ENCODE measurements at regions not wholly inside any gene's neighbourhood (a gene's known extent, or its start where the extent isn't known, plus 50 kb on each side); places are given as distances from the start of the nearest gene placed in this dataset.

DNA sequence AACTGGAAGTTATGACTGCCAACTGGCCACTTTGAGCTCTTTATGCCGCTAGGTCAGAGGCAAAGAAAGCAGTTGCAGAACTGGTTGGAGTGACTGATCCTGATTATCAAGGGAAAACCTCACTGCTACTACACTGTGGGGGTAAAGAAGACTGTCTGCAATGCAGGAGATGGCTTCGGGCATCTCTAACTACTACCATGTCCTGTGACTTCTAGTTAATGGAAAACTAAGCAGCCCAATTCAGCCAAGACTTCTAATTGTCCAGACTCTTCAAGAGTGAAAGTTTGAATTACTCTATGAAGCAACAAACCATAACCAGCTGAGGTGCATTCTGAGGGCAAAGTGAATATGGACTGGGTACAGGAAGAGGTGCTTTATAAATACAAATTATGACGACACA, 773.6 kb upstream of the SLC35B3 start:
- Histone ChIP-seq H4K8ac (replicated peaks; ENCODE audit: insufficient read length, low read depth, low read length) (no peak overlapping the region), H3K27me3 (ENCODE audit: insufficient read depth, low read length) (no peaks in the 10 kb centered on the region)

More for the DNA sequence above, 773.6 kb upstream of the SLC35B3 start:
- Histone ChIP-seq H3K79me2 (ENCODE audit: insufficient read depth, low read length) (no peaks in the 10 kb centered on the region), H3K23ac (ENCODE audit: insufficient read length, low read depth, low read length) (no peak overlapping the region), H2AFZ (ENCODE audit: low read length) (no peak overlapping the region), H2BK120ac (ENCODE audit: low read depth, low read length, poor library complexity, severe bottlenecking) (no peak overlapping the region), H3K4me1 (ENCODE audit: insufficient read depth, low read length) (no peaks in the 10 kb centered on the region), H4K5ac (ENCODE audit: insufficient read length, low read depth, low read length) (no peak overlapping the region), H3K27ac (ENCODE audit: insufficient read length, low read depth, low read length) (no peak overlapping the region), H2BK5ac (ENCODE audit: insufficient read length, low read length) (no peak overlapping the region), H4K20me1 (ENCODE audit: control insufficient read depth, insufficient read depth, insufficient read length) (no peaks in the 10 kb centered on the region), H3K14ac (ENCODE audit: insufficient read depth, low read length) (no peak overlapping the region), H3K9me3 (ENCODE audit: control insufficient read depth, low read depth, low read length) (no peaks in the 10 kb centered on the region), H2BK15ac (ENCODE audit: low read depth, low read length) (no peak overlapping the region), H3K56ac (ENCODE audit: insufficient read length, low read depth, low read length) (no peak overlapping the region), H3K9ac (ENCODE audit: extremely low read depth, insufficient read length, low read length) (no peak overlapping the region), H3K4ac (ENCODE audit: low read depth, low read length) (no peak overlapping the region), H2BK20ac (ENCODE audit: low read depth, low read length, poor library complexity, severe bottlenecking) (no peak overlapping the region), H3T11ph (ENCODE audit: low read length) (no peak overlapping the region), H3K18ac (ENCODE audit: insufficient read length, low read depth, low read length) (no peak overlapping the region), H3K4me2 (ENCODE audit: insufficient read depth, insufficient read length, low read length) (no peak overlapping the region), H2AK5ac (ENCODE audit: insufficient read length, low read length) (no peak overlapping the region), H4K91ac (ENCODE audit: insufficient read length, low read depth, low read length) (no peak overlapping the region), H2BK12ac (ENCODE audit: insufficient read length, low read depth, low read length) (no peak overlapping the region), H3K79me1 (ENCODE audit: insufficient read depth, low read depth, low read length, poor library complexity, severe bottlenecking) (no peaks in the 10 kb centered on the region), H3K23me2 (ENCODE audit: insufficient read length, low read depth, low read length, poor library complexity, severe bottlenecking) (no peaks in the 10 kb centered on the region)
- no peaks in the 10 kb centered on the region for H3K27me3 Mint-ChIP-seq (ENCODE audit: low read depth)
- peaks cover 0 to 8% (median 2%) of the 10 kb centered on the region in 3 experiments; a peak in 2 of 7 replicates for H3K36me3 Mint-ChIP-seq (ENCODE audit: insufficient read depth in 1 of 3, low read depth in 3 of 3)
- H3K27ac Mint-ChIP-seq, result no peak overlapping the region
- TF ChIP-seq, protein P1, sequence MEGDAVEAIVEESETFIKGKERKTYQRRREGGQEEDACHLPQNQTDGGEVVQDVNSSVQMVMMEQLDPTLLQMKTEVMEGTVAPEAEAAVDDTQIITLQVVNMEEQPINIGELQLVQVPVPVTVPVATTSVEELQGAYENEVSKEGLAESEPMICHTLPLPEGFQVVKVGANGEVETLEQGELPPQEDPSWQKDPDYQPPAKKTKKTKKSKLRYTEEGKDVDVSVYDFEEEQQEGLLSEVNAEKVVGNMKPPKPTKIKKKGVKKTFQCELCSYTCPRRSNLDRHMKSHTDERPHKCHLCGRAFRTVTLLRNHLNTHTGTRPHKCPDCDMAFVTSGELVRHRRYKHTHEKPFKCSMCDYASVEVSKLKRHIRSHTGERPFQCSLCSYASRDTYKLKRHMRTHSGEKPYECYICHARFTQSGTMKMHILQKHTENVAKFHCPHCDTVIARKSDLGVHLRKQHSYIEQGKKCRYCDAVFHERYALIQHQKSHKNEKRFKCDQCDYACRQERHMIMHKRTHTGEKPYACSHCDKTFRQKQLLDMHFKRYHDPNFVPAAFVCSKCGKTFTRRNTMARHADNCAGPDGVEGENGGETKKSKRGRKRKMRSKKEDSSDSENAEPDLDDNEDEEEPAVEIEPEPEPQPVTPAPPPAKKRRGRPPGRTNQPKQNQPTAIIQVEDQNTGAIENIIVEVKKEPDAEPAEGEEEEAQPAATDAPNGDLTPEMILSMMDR (conservative IDR thresholded peaks at IDR 0.05), result no peak
- WGBS (ENCODE audit: extremely low coverage, insufficient read length, low lambda C conversion rate), result no CpG with 5 or more reads among the region's 3 CpGs
- peaks cover 0 to 4% of the 10 kb centered on the region in 2 experiments; a peak in 2 of 5 replicates for H3K9me3 Mint-ChIP-seq
- 0 out of 4 replicates have a peak, but pooled peaks cover 0 to 3% of the 10 kb centered on the region in 2 experiments for H3K4me1 Mint-ChIP-seq
- DNase-seq, result no peak
- H3K4me3 Mint-ChIP-seq, result no peak overlapping the region

Measured in H9 (cell line).